NOMO-1 treated with DMSO at 0.1 percent for 48 hours (cell line): ENCODE measurements at regions not wholly inside any gene's neighbourhood (a gene's known extent, or its start where the extent isn't known, plus 50 kb on each side); places are given as distances from the start of the nearest gene placed in this dataset.
A peak's percentile ranks its signal among the peaks of the same experiment; 100 is the strongest.
"Not testable (repeated sequence)": the region's sequence is repeated elsewhere in the genome, so short reads cannot be mapped to it uniquely, and the experiment has no call there.

Experiments
- DNase-seq: peaks from one replicate; lab custom pipeline; 2025; ENCODE audit not compliant: unreplicated experiment; lab: John Stamatoyannopoulos, UW

DNA sequence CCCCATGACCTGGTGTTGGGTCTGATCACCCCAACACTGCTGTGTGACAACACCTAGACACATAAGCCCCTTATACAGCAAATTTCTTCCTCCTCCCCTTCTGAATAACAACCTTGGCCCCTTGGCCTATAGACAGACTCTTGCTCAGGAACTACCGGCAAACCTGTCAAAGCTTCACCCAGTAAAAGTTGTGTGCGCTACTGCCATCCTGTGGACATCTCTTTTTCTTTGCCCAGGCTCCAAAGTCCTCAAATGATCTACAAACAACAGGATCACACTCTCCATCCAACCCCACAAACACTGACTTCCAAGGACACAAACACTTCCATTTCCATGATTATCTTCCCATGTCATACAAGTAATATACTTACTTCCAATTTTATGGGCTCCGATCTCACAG is 1265.8 kb downstream of the RPIA start:
- not testable (repeated sequence) for DNase-seq

DNA sequence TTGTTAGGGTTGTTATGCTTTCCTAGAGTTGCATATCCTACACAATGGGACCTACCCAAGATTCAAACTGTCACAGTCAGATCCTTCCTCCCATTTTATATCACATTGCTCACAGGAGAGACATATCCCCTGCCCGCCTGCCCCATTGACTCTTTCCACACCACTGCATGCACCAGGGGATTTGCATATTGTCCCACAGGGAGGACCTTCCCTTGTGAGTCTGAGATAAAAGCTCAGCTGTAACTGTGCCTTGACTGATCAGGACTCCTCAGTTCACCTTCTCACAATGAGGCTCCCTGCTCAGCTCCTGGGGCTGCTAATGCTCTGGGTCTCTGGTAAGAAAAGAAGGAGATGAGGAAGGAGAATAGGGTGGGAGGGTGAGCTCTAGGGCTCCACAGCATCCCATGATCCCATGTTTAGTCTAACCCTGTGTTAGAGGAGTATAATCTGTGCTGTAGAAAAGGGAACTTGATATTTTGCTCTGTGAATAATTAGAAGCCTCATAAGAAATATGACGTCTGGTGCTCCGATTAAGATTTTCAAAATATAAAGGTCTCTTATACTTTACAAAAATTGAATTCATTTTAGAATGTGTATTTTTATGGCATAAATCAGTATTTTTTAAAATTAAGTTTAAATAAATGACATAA is 1268.4 kb downstream of the RPIA start:
- not testable (repeated sequence) for DNase-seq

DNA sequence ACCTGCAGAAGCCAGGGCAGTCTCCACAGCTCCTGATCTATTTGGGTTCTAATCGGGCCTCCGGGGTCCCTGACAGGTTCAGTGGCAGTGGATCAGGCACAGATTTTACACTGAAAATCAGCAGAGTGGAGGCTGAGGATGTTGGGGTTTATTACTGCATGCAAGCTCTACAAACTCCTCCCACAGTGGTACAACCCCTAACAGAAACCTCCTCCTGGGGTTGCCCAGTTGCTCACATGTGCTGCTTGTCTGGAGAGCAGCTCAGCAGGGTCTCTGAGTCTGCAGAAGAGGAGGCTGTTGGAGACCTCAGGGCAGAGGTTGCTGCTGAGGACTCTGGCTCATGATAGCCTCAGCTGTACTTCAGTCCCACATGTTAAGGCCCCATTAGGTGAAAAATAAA is 1269.1 kb downstream of the RPIA start:
- not testable (repeated sequence) for DNase-seq

DNA sequence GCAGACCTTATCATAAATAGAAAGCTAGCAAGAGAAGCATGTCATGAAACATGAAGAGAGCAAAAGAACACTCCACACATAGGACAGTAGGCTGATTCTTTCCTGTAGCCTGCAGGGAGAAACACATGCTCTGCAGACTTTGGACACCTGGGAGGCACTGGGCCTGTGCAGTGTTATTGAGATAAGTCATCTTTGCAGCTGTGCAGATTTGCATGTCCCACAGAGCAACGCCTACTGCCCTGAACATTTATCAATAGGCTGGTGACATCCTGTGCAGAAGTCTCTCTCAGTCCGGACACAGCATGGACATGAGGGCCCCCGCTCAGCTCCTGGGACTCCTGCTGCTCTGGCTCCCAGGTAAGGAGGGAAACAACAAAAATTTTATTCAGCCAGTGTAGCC is 1277.1 kb downstream of the RPIA start:
- not testable (repeated sequence) for DNase-seq

DNA sequence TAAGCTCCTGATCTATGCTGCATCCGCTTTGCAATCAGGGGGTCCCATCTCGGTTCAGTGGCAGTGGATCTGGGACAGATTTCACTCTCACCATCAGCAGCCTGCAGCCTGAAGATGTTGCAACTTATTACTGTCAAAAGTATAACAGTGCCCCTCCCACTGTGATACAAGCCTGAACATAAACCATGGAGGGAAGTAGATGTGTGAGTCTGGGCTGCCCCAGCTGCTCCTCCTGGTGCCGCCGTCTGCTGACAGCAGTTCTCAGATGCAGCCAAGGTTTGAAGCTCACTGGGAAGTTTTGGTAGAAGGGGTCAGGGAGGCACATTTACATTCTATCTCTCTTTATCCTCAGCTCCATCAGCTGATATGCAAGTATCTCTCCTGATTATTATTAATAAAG is 1277.7 kb downstream of the RPIA start:
- not testable (repeated sequence) for DNase-seq

DNA sequence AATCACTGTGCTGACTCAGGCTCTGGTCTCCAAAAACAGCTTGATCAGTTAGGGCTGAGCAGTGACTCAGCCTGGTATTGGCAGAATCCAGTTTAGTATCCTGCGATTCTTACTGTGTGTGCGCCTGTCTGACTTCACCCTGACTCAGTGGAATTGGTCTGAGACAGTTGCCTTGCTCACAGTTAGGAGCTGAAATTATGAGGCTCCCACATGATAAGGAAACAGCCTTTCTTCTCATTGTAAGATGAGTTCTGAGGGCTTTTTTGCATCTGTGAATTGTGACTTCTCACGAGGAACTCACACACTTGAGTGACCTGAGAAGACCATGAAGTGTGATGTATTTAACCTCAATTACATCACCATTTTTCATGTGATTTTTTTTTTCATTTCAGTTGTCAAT is 1282.4 kb downstream of the RPIA start:
- not testable (repeated sequence) for DNase-seq

DNA sequence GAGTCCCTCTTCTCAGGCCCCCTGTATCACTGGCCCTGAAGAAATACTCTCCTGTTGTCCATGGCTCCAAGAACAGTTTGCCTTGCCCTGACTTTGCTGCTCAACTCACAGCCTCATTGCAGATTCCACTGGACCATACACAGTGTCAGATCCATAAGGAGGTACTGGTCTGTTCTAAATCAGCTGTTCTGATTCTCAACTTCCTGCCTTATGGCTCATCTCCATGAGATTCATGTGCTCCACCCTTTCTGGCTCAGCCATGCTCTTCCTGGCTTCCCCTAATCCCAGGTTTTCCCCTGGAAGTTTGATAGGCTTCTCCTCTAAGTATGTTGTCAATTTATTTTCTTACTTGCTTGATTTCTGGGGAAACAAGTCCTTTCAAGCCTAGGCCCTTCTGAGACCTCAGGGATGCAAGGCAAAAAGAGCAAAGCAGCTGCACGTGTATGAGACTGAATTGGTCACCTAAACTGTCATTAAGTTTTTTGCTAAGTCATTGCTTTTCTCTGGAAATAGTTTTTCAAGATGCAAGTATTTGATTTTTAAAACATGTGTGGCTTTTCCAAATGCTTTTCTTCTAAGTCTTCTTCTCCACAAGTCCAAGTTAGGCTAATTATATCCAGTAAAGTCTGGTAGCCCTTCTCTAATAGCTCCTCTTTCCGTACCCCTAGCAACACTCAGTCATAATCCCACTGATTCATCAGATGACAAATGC is 1288.5 kb downstream of the RPIA start:
- DNase-seq = not testable (repeated sequence)

DNA sequence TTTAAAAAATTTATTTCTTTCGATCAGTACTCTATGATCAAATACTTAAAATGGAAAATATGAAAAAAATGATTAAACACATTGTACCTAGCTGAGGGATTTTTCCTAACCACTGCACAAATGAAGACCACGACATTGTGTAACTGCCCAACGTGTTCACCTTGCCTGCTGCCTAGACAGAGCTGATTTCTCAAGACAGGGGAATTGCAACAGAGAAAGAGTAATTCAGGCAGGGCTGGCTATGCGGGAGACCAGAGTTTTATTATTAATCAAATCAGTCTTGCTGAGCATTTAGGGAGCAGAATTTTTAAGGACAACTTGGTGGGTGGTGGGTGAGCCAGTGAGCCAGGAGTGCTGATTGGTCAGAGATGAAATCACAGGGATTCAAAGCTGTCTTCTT is 1290.8 kb downstream of the RPIA start:
- DNase-seq = peak; percentile 21

DNA sequence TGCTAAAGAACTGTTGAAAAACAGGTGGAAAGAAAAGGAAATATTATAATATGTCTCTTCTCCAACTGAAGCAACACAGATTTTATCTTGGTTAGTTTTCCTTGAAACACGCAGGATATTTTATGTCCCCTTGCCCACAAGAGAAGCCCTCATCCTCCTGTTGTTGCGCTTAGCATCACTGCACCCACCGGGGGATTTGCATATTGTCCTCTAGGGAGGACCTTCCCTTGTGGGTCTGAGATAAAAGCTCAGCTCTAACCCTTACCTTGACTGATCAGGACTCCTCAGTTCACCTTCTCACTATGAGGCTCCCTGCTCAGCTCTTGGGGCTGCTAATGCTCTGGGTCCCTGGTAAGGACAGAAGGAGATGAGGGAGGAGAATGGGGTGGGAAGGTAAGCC is 1294.2 kb downstream of the RPIA start:
- not testable (repeated sequence) for DNase-seq

DNA sequence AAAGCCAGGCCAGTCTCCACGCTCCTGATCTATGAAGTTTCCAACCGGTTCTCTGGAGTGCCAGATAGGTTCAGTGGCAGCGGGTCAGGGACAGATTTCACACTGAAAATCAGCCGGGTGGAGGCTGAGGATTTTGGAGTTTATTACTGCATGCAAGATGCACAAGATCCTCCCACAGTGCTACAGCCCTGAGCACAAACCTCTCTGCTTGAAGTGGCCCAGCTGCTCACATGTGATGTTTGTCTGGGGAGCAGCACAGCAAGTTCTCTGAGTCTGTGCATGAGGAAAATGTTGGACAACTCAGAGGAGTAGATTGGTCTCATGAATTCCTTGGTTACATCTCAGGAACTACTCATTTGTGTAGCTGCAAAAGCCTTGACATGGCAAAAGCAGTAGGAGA is 1295.1 kb downstream of the RPIA start:
- not testable (repeated sequence) for DNase-seq

DNA sequence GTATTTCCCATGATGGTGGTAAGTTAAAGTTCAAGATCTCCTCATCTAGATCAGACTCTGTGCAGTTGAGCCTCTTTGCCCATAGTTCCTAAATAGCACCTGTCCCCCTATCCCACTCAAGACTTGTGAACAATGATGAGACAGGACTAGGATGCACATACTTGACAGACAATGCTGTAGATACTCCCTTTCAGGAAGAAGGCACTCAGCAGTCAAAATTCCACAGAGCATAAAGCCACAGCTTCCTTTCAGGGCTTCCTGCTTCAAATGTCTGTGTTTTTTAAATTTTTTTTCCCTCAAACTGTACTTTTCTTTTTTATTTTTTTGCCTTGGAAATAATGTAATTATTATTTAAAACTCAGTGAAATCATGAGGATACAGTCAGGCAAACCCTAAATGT is 1305.3 kb downstream of the RPIA start:
- not testable (repeated sequence) for DNase-seq

DNA sequence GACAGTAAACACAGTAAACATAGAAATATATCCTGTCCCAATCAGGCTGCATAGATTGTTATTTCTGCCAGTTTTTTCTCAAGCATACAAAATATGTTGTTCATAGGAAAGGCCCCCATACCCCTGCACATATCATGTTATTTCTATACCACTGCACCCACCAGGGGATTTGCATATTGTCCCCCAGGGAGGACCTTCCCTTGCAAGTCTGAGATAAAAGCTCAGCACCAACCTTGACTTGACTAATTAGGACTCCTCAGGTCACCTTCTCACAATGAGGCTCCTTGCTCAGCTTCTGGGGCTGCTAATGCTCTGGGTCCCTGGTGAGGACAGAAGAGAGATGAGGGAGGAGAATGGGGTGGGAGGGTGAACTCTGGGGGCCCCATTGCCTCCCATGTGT is 1313.1 kb downstream of the RPIA start:
- not testable (repeated sequence) for DNase-seq

DNA sequence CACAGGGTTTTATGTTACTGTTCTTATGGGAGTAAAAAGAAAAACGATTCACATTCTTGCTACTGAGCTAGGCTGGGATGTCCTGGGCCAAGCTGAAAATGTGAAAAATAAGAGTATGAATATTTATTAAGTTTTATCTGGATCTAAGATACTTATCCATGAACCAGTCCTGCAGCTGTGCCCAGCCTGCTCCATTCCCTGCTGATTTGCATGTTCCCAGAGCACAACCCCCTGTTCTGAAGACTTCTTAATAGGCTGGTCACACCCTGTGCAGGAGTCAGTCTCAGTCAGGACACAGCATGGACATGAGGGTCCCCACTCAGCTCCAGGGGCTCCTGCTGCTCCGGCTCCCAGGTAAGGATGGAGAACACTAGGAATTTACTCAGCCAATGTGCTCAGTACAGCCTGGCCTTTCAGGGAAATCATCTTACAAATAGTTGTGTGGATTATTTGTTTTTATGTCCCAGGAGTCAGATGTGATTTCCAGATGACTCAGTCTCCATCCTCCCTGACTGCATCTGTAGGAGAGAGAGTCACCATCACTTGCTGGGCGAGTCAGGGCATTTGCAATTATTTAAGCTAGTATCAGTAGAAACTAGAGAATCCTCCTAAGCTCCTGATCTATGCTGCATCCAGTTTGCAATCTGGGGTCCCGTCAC is 1319.1 kb downstream of the RPIA start:
- DNase-seq = not testable (repeated sequence)

DNA sequence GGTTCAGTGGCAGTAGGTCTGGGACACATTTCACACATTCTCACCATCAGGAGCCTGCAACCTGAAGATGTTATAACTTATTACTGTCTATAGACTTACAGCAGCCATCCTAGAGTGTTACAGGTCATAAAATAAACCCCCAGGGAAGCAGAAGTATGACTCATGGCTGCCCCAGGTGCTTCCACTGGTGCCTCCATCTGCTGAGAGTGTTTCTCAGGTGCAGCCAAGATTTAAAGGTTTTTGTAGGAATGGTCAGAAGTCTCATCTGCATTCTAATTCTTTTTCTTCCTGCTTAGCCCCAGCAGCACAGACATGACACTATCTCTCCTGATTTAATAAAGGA is 1319.6 kb downstream of the RPIA start:
- DNase-seq = not testable (repeated sequence)

DNA sequence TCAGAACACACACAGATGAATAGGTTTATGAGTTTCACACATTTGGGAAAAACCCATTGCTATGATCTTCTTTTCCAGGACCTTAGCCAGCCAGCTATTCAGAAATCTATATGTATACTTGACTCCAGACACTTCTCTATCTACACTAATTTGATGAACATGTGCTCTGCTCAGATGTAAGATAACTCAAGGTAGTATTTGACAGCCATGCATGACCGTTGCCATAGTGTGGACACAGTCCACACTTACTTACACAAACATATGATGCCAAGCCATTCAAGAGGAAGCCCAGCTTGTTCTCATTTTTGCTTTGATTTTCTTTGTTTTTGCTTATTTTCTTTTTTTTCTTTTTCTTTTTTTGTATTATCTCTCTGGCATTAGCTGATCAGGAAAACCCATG is 1328.4 kb downstream of the RPIA start:
- not testable (repeated sequence) for DNase-seq

DNA sequence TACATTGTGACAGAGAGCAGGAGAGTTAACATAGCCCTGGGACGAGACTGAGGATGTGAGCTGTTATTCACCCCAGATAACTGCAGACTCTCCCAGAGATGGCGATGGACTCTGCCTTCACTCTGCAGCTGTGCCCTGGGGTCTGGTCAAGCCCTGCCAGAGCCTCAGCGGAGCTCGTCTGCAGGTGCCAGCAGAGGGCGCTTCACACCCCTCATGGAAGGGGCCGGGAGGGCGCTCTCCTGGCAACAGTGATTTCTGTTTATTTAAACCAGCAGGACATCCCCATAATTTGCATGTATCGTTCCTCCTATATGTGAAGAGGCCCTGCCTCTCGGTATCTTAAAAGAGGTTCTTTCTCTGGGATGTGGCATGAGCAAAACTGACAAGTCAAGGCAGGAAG is 1329.8 kb downstream of the RPIA start:
- not testable (repeated sequence) for DNase-seq

DNA sequence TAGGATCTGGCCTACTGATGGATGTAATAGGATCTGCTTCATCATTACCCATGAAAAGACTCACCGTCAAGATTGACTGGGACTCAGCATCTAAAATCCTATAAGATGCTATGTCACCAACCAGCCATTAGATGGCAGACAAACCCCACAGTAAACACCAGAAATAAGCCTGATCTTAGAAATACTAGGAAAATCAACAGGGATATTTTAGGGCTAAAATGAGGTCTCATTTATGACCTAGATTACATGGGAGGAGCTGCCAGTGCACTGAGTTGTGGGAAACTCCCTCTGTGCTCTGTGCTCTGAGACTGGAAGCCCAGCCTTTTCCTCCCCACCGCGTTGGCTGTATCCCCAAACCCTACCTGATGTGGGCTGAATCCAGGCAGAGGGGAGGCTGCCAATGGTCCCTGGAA is 1335.8 kb downstream of the RPIA start:
- not testable (repeated sequence) for DNase-seq

DNA sequence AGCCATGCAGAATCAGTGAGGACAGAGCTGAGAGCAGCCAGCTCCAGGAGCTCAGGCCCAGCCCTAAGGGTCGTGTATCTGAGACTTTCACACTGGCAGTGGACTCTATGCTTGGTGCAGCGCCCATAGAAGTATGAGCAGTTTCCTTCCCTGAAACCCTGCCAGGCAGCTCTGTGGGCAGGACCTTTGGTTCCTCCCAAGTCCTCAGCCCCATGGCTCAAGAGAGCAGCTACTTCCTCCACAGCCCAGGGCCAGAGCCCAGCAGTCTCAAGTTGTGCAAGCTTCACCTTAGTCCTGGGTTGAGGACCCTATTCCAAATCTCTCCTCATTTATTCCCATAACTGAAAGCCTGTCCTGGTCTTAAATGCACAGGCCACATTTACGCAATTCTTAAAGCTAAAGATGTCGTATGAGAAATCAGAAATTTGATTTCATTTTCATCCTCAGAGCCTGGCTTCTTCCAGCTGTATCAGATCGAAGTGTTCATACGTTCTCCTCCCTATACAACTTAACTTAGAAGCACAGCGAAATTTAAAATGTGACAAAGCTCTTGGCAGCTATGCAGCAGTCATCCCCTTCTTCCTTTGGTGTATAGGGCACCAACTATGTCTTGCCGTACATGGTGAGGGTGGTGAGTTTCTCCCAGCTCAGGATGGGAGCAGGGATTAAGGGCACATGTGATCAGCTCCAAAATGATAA is 1337.1 kb downstream of the RPIA start:
- DNase-seq = not testable (repeated sequence)

DNA sequence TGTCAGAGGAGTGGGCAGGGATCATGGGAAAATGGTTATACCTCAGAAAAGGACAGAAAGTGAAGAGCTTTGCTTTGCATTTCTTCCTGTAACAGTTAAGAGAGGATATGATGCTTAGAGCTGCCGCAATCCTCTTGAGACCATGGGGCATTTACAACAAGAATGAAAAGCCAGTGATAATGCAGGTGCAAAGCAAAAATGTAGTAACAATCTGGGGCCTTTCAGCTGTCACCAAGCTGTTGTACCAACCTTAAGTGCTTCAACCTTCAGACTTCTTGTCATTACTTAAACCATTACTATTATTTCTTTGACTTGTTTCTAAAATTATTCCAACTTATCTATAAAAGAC is 1337.6 kb downstream of the RPIA start:
- DNase-seq = not testable (repeated sequence)

DNA sequence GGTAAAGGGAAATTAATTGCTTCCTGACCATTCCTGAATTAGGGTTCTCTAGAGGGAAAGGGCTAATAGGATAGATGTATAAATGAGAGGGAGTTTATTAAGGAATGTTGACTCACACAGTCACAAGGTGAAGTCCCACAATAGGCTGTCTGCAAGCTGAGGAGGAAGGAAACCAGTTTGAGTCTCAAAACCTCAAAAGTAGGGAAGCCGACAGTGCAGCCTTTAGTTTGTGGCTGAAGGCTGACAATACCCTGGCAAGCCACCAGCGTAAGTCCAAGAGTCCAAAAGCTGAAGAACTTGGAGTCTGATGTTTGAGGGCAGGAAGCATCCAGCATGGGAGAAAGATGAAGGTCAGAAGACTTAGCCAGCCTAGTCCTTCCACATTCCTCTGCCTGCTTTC is 1340.8 kb downstream of the RPIA start:
- DNase-seq = not testable (repeated sequence)

DNA sequence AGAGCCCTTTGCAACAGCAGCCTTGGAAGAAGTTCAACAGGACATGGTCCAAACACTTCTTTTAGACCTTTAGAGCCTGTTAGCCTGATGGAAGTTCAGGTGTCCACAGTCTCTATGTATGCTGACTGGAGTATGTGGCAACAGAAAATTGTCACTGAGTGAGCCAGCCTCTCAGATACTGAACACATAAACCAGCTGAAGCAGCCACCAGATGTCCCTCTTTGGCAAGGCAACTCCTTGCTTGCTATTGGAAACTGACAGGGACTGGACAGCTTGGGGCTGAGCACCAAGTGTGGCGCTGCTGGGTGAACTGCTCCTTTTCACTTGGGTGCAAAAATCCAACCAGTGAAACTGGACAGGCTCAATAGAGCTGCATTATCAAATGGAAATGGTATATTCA is 1344.9 kb downstream of the RPIA start:
- DNase-seq = not testable (repeated sequence)

DNA sequence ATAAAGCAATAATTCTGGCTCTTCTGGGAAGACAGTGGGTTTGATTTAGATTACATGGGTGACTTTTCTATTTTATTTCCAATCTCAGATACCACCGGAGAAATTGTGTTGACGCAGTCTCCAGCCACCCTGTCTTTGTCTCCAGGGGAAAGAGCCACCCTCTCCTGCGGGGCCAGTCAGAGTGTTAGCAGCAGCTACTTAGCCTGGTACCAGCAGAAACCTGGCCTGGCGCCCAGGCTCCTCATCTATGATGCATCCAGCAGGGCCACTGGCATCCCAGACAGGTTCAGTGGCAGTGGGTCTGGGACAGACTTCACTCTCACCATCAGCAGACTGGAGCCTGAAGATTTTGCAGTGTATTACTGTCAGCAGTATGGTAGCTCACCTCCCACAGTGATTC is 1347.6 kb downstream of the RPIA start:
- DNase-seq = not testable (repeated sequence)
